ENCODE measurements at regions not wholly inside any gene's neighbourhood (a gene's known extent, or its start where the extent isn't known, plus 50 kb on each side); places are given as distances from the start of the nearest gene placed in this dataset.

GRCh38 chr12:87848248-87848868, 180.8 kb downstream of the C12orf50 start:
- TF ChIP-seq ZNF274 (IDR thresholded peaks at IDR 0.05; ENCODE audit: low read depth, low read length) (no peak), YY1 (IDR thresholded peaks at IDR 0.05; ENCODE audit: insufficient read depth, insufficient read length) (no peak)
